IMR-90 (cell line): ENCODE measurements at regions not wholly inside any gene's neighbourhood (a gene's known extent, or its start where the extent isn't known, plus 50 kb on each side); places are given as distances from the start of the nearest gene placed in this dataset.

Experiments
- ATAC-seq: fragments of 200-7000 bp; cut with Tn5 transposase; 2 replicates; pipeline ENCODE4 v1.9.1; 2020; ENCODE audit warnings: low read depth, mild to moderate bottlenecking, moderate library complexity
- BruUV-seq: library from RNA; stranded (reverse); fragments of 400-500 nt; replicated peaks from 2 replicates; lab custom pipeline; 2021; lab: Mats Ljungman, UMichigan
- CTCF ChIA-PET: fragments of 300-600 bp; formaldehyde crosslinking; extraction: SDS; loops from one replicate; lab custom pipeline; 2021; ENCODE audit warnings: antibody characterized with exemption; lab: Yijun Ruan, JAX
- POLR2A ChIA-PET: fragments of 300-600 bp; sonication (Branson Sonifier 250); formaldehyde crosslinking; loops from one replicate; lab custom pipeline; 2022; ENCODE audit warnings: antibody characterized with exemption; ENCODE audit not compliant: unreplicated experiment; lab: Charles Lee
- DNase-seq: peaks from one replicate; pipeline ENCODE4 v3.0.0; 2013
- H2AFZ ChIP-seq: replicated peaks from 2 replicates; pipeline ENCODE3; 2013; ENCODE audit warnings: low read length, mild to moderate bottlenecking; ENCODE audit not compliant: poor library complexity
- H2AK5ac ChIP-seq: 2 replicates; pipeline ENCODE4 v1.6.1; 2013; ENCODE audit warnings: low read depth, low read length, inconsistent platforms
- H2AK9ac ChIP-seq: replicated peaks from 2 replicates; pipeline ENCODE3; 2013; ENCODE audit warnings: mild to moderate bottlenecking, low read depth, low read length, moderate library complexity; ENCODE audit not compliant: poor library complexity
- H2BK120ac ChIP-seq: 2 replicates; pipeline ENCODE4 v1.6.1; 2013; ENCODE audit warnings: low read depth, low read length, inconsistent platforms
- H2BK15ac ChIP-seq: 3 replicates; pipeline ENCODE4 v1.6.1; 2013; ENCODE audit warnings: low read depth, low read length, inconsistent platforms
- H2BK20ac ChIP-seq: 2 replicates; pipeline ENCODE4 v1.6.1; 2013; ENCODE audit warnings: low read depth, mild to moderate bottlenecking, inconsistent platforms, low read length, moderate library complexity
- H2BK5ac ChIP-seq: 2 replicates; pipeline ENCODE4 v1.6.1; 2013; ENCODE audit warnings: mild to moderate bottlenecking, low read depth, low read length, inconsistent platforms; ENCODE audit not compliant: poor library complexity, severe bottlenecking
- H3K14ac ChIP-seq: replicated peaks from 2 replicates; pipeline ENCODE4 v1.6.1; 2013; ENCODE audit warnings: low read depth, low read length, inconsistent platforms
- H3K18ac ChIP-seq: 2 replicates; pipeline ENCODE4 v1.6.1; 2013; ENCODE audit warnings: low read depth, low read length, control low read depth
- H3K23ac ChIP-seq: 2 replicates; pipeline ENCODE4 v1.6.1; 2013; ENCODE audit warnings: low read depth, low read length, inconsistent platforms
- H3K27ac ChIP-seq: 2 replicates; pipeline ENCODE4 v1.5.1; 2013; ENCODE audit warnings: mild to moderate bottlenecking, control low read depth, low read length; ENCODE audit not compliant: insufficient read depth
- H3K27me3 ChIP-seq: 2 replicates; pipeline ENCODE4 v1.6.1; 2013; ENCODE audit warnings: low read length; ENCODE audit not compliant: control insufficient read depth, insufficient read depth
- H3K36me3 ChIP-seq: 2 replicates; pipeline ENCODE4 v1.6.1; 2013; ENCODE audit warnings: low read length, mixed read lengths; ENCODE audit not compliant: control insufficient read depth, insufficient read depth
- H3K4ac ChIP-seq: 2 replicates; pipeline ENCODE4 v1.6.1; 2013; ENCODE audit warnings: low read depth, low read length, inconsistent platforms
- H3K4me1 ChIP-seq: 2 replicates; pipeline ENCODE4 v1.6.1; 2013; ENCODE audit warnings: low read length, mixed read lengths; ENCODE audit not compliant: control insufficient read depth, insufficient read depth
- H3K4me2 ChIP-seq: 2 replicates; pipeline ENCODE4 v1.6.1; 2013; ENCODE audit warnings: low read depth, mild to moderate bottlenecking, control low read depth, low read length, moderate library complexity
- H3K4me3 ChIP-seq: 2 replicates; pipeline ENCODE4 v1.5.1; 2013; ENCODE audit warnings: low read depth, mild to moderate bottlenecking, control low read depth, low read length, moderate library complexity; ENCODE audit not compliant: insufficient read depth
- H3K56ac ChIP-seq: 2 replicates; pipeline ENCODE4 v1.6.1; 2013; ENCODE audit warnings: low read length, inconsistent platforms; ENCODE audit not compliant: insufficient read depth; ENCODE audit errors: extremely low read depth
- H3K79me1 ChIP-seq, 2 experiments: 2 replicates each; pipeline ENCODE4 v1.6.1; 2013; ENCODE audit warnings: low read length in 2 of 2, inconsistent platforms in 1 of 2, low read depth in 1 of 2
- H3K9ac ChIP-seq: 2 replicates; pipeline ENCODE4 v1.6.1; 2013; ENCODE audit warnings: low read depth, low read length, control low read depth
- H3K9me1 ChIP-seq: 2 replicates; pipeline ENCODE4 v1.6.1; 2013; ENCODE audit warnings: low read length, inconsistent platforms; ENCODE audit not compliant: insufficient read depth
- H3K9me3 ChIP-seq: 2 replicates; pipeline ENCODE4 v1.6.1; 2013; ENCODE audit warnings: low read length; ENCODE audit not compliant: control insufficient read depth, insufficient read depth
- H4K20me1 ChIP-seq: 2 replicates; pipeline ENCODE4 v1.6.1; 2013; ENCODE audit warnings: low read length, inconsistent platforms; ENCODE audit not compliant: insufficient read depth
- H4K5ac ChIP-seq: 2 replicates; pipeline ENCODE4 v1.6.1; 2013; ENCODE audit warnings: mild to moderate bottlenecking, low read depth, low read length, control low read depth
- H4K8ac ChIP-seq, 2 experiments: 2 replicates each; pipeline ENCODE4 v1.6.1; 2013; ENCODE audit warnings: low read depth in 2 of 2, low read length in 2 of 2, control low read depth in 1 of 2, inconsistent platforms in 1 of 2
- H4K91ac ChIP-seq: 2 replicates; pipeline ENCODE4 v1.6.1; 2013; ENCODE audit warnings: low read depth, low read length, inconsistent platforms; ENCODE audit not compliant: insufficient read depth
- BHLHE40 ChIP-seq: fragments of 150-350 bp; IDR thresholded peaks from 2 replicates; pipeline ENCODE4 v1.6.1; 2016; ENCODE audit warnings: mild to moderate bottlenecking, low read depth, low read length
- CHD1 ChIP-seq: IDR thresholded peaks from 2 replicates; pipeline ENCODE4 v1.6.1; 2012; ENCODE audit warnings: low read depth, low read length, improper control_type of control experiment
- MAFK ChIP-seq: IDR thresholded peaks from 2 replicates; pipeline ENCODE4 v1.6.1; 2012; ENCODE audit warnings: low read depth, low read length, improper control_type of control experiment
- MAZ ChIP-seq: IDR thresholded peaks from 2 replicates; pipeline ENCODE4 v1.6.1; 2012; ENCODE audit warnings: low read depth, mild to moderate bottlenecking, low read length, improper control_type of control experiment, moderate library complexity, borderline replicate concordance
- NFE2L2 ChIP-seq: fragments of 150-350 bp; IDR thresholded peaks from 2 replicates; pipeline ENCODE4 v1.6.1; 2016; ENCODE audit warnings: low read depth, mild to moderate bottlenecking, low read length
- WGBS, 2 experiments: methylation state at CpG; one replicate each; pipeline versions ENCODE4 v1.1.5 to v1.1.7; 2013; ENCODE audit warnings: missing lambda C conversion rate in 2 of 2; ENCODE audit not compliant: insufficient read length in 1 of 2; ENCODE audit errors: extremely low coverage in 2 of 2; 5-methylcytosine and 5-hydroxymethylcytosine counted together
- dilution Hi-C: fragments of 300-500 bp; cut with HindIII; formaldehyde crosslinking; loops from one replicate; pipeline ENCODE4 v1.14.3; 2018; ENCODE audit warnings: low sequenced_read_pairs; ENCODE audit not compliant: unreplicated experiment
- in situ Hi-C: fragments of 300-500 bp; cut with MboI; formaldehyde crosslinking; loops from 3 replicates; pipeline ENCODE4 v1.14.3; 2019; ENCODE audit warnings: low sequenced_read_pairs, inconsistent platforms, mixed read lengths
- intact Hi-C: fragments of 100-400 bp; cut with micrococcal nuclease; formaldehyde crosslinking; loops from 2 replicates; pipeline ENCODE4 v1.10.0; 2022

GRCh38 chr15:85967553-85967952, 112.1 kb upstream of the AGBL1 start:
- Histone ChIP-seq H3K18ac (no peak overlapping the region), H3K23ac (no peak overlapping the region), H3K36me3 (no peaks in the 10 kb centered on the region), H4K8ac (no peak overlapping the region), H3K4ac (no peak overlapping the region), H3K9ac (no peak overlapping the region), H3K27ac (no peak overlapping the region), H2AK5ac (no peak overlapping the region), H4K91ac (no peak overlapping the region), H2AK9ac (no peak overlapping the region), H3K4me3 (no peak overlapping the region), H4K20me1 (no peaks in the 10 kb centered on the region), H2BK20ac (no peak overlapping the region), H2AFZ (no peak overlapping the region), H2BK120ac (no peak overlapping the region), H3K4me2 (no peak overlapping the region), H2BK5ac (no peak overlapping the region), H2BK15ac (no peak overlapping the region), H3K79me1 (no peaks in the 10 kb centered on the region), H3K9me3 (peaks cover 6% of the 10 kb centered on the region; the same call in 1 of the 2 replicates), H3K4me1 (no peaks in the 10 kb centered on the region), H3K9me1 (no peaks in the 10 kb centered on the region), H3K56ac (no peak overlapping the region), H4K5ac (no peak overlapping the region), H3K14ac (no peak overlapping the region), H3K27me3 (no peaks in the 10 kb centered on the region)
- TF ChIP-seq MAZ (no peak), CHD1 (no peak), MAFK (no peak), BHLHE40 (no peak), NFE2L2 (no peak)
- dilution Hi-C loops, result no loop called here
- intact Hi-C loops, result no loop called here
- ChIA-PET CTCF (no interaction called here), POLR2A (no interaction called here)
- no peak for DNase-seq
- no peak for ATAC-seq
- WGBS, 2 experiments, result no CpG with 5 or more reads among the region's 2 CpGs
- BruUV-seq, result no TSS peak
- in situ Hi-C loops, result no loop called here
